Cardiac muscle cell (in vitro differentiated cells and primary cell): ENCODE measurements at regions not wholly inside any gene's neighbourhood (a gene's known extent, or its start where the extent isn't known, plus 50 kb on each side); places are given as distances from the start of the nearest gene placed in this dataset.

Experiments
- DNase-seq, 2 donors: peaks; one replicate each; pipeline versions ENCODE4 v3.0.0 to v3.0.0-alpha.2; 2010 to 2017; ENCODE audit warnings: low read depth in 1 of 2, low spot score in 1 of 2
- H3K27ac ChIP-seq: fragments of 200-600 bp; sonication (generic); 2 replicates; pipeline ENCODE4 v1.5.1; 2016
- H3K27me3 ChIP-seq: fragments of 200-600 bp; sonication (generic); 2 replicates; pipeline ENCODE4 v1.6.0; 2016; ENCODE audit warnings: control low read depth
- H3K36me3 ChIP-seq: fragments of 200-600 bp; sonication (generic); 2 replicates; pipeline ENCODE4 v1.5.1; 2016; ENCODE audit warnings: control low read depth
- H3K4me1 ChIP-seq: fragments of 200-600 bp; sonication (generic); 2 replicates; pipeline ENCODE4 v1.8.1; 2017; ENCODE audit warnings: low read depth, mild to moderate bottlenecking, mixed run types
- H3K4me3 ChIP-seq: fragments of 200-600 bp; sonication (generic); 2 replicates; pipeline ENCODE4 v1.5.1; 2016; ENCODE audit warnings: mild to moderate bottlenecking
- H3K9me3 ChIP-seq: fragments of 200-600 bp; sonication (generic); 2 replicates; pipeline ENCODE4 v1.5.1; 2017; ENCODE audit warnings: low read depth, mild to moderate bottlenecking, control low read depth
- TF ChIP-seq, protein P1 (sequence below): IDR thresholded peaks from 2 replicates; pipeline ENCODE4 v1.5.1; 2012; ENCODE audit warnings: low read depth, mild to moderate bottlenecking, low read length

DNA sequence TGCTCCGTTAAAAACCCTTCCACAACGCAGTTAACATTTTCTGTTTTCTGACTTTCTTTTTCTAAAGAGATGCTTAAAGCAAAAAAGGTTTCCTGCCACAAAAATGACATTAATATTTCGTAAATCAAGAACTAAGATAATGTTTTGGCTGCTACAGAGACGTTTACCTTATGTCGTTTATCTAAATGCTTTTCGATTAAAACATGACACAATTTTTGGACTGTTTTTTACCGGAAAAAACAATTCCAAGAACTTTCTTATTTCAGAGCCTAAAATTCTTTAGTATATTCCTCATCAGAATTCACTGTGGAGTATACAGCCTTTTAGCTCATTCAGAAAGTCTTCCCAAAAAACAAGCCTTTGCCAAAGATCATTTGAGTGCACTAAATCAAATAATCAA is 278.0 kb upstream of the TCF4 start:
- no peaks in the 10 kb centered on the region for H3K36me3 ChIP-seq
- no peak for DNase-seq
- no peaks in the 10 kb centered on the region for H3K9me3 ChIP-seq
- H3K27me3 ChIP-seq, result no peaks in the 10 kb centered on the region
- TF ChIP-seq, protein P1, sequence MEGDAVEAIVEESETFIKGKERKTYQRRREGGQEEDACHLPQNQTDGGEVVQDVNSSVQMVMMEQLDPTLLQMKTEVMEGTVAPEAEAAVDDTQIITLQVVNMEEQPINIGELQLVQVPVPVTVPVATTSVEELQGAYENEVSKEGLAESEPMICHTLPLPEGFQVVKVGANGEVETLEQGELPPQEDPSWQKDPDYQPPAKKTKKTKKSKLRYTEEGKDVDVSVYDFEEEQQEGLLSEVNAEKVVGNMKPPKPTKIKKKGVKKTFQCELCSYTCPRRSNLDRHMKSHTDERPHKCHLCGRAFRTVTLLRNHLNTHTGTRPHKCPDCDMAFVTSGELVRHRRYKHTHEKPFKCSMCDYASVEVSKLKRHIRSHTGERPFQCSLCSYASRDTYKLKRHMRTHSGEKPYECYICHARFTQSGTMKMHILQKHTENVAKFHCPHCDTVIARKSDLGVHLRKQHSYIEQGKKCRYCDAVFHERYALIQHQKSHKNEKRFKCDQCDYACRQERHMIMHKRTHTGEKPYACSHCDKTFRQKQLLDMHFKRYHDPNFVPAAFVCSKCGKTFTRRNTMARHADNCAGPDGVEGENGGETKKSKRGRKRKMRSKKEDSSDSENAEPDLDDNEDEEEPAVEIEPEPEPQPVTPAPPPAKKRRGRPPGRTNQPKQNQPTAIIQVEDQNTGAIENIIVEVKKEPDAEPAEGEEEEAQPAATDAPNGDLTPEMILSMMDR, result no peak
- H3K4me1 ChIP-seq, result no peaks in the 10 kb centered on the region
- H3K27ac ChIP-seq, result no peak overlapping the region
- no peak overlapping the region for H3K4me3 ChIP-seq

DNA sequence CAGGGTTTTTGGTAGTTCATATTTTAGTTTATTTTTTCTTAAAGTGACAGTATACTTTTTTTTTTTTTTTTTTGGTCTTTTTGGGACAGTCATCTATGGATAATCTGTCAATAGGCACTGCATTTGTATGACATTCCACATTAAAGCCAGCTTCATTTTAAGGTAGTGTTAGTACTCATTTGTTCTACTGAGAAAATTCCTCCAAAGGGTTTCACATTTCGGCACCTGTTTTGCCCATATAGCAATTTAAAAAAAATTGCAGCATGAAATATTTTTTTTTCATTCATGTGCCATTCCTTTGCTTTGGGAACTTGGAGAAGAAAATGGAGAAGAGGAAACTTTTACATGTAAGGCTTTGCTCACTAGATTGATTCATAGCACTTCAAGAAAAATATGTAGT is 276.3 kb upstream of the TCF4 start:
- Histone ChIP-seq H3K27me3 (no peaks in the 10 kb centered on the region), H3K9me3 (no peaks in the 10 kb centered on the region), H3K27ac (no peak overlapping the region), H3K4me1 (no peaks in the 10 kb centered on the region), H3K4me3 (no peak overlapping the region), H3K36me3 (no peaks in the 10 kb centered on the region)
- no peak for DNase-seq
- TF ChIP-seq, protein P1, result no peak

DNA sequence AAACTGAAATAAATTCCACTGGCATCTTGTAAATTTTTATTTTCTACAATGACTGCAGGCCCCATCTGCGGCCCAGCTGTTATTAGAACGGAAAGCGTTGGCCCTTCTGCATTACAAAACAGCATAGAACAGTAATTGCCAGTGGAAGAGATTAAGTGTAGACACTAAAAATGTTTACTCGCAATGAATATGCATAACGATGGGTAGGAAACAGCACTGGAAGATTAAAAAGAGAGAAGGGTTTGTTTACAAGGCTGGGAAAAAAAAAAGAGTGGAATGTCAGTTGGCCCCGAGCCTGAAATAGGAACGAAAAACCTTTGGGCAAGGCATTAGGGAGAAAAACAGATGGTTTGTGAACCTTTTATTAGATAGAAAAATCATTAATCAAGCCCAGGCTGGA is 275.9 kb upstream of the TCF4 start:
- Histone ChIP-seq H3K27me3 (no peaks in the 10 kb centered on the region), H3K4me3 (no peak overlapping the region), H3K27ac (no peak overlapping the region), H3K9me3 (no peaks in the 10 kb centered on the region), H3K36me3 (no peaks in the 10 kb centered on the region), H3K4me1 (no peaks in the 10 kb centered on the region)
- DNase-seq, result peak in 1 of 2 donors; percentile 52
- TF ChIP-seq, protein P1, result no peak

DNA sequence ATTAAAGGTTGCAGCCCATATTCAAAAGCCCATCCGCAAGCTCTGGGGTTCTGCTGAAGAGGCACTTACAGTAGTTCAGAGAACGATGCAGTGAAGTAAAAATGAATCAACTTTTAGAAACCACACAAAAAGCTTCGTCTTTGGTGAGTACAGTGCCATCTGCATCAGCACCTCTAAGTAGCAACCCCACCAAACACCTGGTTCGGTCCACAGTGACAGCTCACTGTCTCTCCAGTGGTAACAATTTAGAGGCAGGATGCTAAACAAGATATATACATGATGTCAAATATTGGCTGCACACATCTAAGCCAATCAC is 275.4 kb upstream of the TCF4 start:
- peaks cover 4% of the 10 kb centered on the region for H3K4me1 ChIP-seq
- no peak overlapping the region for H3K4me3 ChIP-seq
- no peaks in the 10 kb centered on the region for H3K9me3 ChIP-seq
- no peak for DNase-seq
- H3K27me3 ChIP-seq, result no peaks in the 10 kb centered on the region
- H3K36me3 ChIP-seq, result no peaks in the 10 kb centered on the region
- TF ChIP-seq, protein P1, result no peak
- H3K27ac ChIP-seq, result no peak overlapping the region

DNA sequence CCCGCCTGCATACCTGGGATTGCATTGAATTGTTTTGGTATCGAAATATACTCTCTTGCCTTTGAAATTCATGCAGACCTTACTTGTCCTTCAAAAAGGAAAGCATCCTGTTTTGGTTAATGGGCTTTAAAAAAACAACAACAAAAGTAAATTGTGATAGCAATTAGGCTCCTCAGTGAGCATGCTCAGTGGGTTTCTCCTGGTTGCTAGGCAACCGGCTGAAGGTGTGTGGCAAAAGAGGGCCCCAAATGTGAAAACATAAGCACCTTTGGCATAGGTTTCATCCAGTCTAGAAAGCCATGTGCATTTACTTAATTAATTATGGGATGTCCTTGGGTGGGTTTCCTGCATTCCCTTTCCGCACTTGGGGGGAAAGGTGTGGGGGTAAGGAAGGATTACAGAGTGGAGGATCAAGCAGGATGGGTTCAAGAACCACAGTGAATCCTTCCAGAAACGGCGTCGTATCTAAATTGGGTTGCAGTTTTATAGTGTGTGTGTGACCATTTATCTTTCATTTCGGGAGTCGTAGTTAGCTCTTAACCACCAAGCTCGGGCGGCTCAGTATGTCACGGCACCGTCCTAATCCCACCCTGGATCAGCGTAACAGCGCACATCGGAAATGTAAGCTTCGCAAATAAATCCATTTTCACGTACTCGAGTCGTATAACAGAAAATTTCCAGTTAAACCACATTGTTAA is 274.9 kb upstream of the TCF4 start:
- no peak overlapping the region for H3K27ac ChIP-seq
- no peak overlapping the region for H3K4me3 ChIP-seq
- DNase-seq, result no peak

More for the DNA sequence above, 274.9 kb upstream of the TCF4 start:
- H3K4me1 ChIP-seq, result peaks cover 4% of the 10 kb centered on the region
- TF ChIP-seq, protein P1, result no peak
- no peaks in the 10 kb centered on the region for H3K27me3 ChIP-seq
- no peaks in the 10 kb centered on the region for H3K36me3 ChIP-seq
- H3K9me3 ChIP-seq, result no peaks in the 10 kb centered on the region
